ENCODE measurements at regions not wholly inside any gene's neighbourhood (a gene's known extent, or its start where the extent isn't known, plus 50 kb on each side); places are given as distances from the start of the nearest gene placed in this dataset.
"Not testable (repeated sequence)": the region's sequence is repeated elsewhere in the genome, so short reads cannot be mapped to it uniquely, and the experiment has no call there.

DNA sequence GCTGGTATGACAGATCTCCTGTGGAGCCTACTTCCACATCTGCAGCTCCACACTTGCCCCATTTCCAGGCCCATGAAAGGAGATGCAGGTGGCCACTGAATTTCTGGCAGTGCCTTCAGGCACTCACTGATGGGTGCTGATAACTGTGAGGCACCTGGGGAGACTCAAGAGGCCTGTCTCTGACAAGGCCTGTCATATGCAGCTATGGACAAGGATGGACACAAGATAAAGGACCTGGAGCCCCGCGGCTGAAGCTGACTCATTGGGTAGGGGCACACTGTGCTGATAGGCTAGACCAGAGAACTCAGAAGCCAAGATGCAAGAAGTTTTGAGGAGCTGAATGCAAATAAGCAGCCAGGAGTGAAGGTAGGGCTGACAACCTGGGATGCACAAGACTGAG is 81.0 kb upstream of the LRFN2 start:
- peaks cover 10% of the 10 kb centered on the region for H3K9me3 ChIP-seq
- H3K4me3 ChIP-seq (ENCODE audit: low read depth in 1 of 2, low read length in 1 of 2), result no peak overlapping the region
- H3K27me3 ChIP-seq, result no peaks in the 10 kb centered on the region
- TF ChIP-seq, protein P1, sequence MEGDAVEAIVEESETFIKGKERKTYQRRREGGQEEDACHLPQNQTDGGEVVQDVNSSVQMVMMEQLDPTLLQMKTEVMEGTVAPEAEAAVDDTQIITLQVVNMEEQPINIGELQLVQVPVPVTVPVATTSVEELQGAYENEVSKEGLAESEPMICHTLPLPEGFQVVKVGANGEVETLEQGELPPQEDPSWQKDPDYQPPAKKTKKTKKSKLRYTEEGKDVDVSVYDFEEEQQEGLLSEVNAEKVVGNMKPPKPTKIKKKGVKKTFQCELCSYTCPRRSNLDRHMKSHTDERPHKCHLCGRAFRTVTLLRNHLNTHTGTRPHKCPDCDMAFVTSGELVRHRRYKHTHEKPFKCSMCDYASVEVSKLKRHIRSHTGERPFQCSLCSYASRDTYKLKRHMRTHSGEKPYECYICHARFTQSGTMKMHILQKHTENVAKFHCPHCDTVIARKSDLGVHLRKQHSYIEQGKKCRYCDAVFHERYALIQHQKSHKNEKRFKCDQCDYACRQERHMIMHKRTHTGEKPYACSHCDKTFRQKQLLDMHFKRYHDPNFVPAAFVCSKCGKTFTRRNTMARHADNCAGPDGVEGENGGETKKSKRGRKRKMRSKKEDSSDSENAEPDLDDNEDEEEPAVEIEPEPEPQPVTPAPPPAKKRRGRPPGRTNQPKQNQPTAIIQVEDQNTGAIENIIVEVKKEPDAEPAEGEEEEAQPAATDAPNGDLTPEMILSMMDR (IDR thresholded peaks at IDR 0.05), result no peak
- no peak overlapping the region for H3K27ac ChIP-seq
- H3K4me1 ChIP-seq (ENCODE audit: control insufficient read depth in 1 of 2, insufficient read depth in 1 of 2, low read depth in 1 of 2, low read length in 1 of 2), result no peaks in the 10 kb centered on the region
- H3K36me3 ChIP-seq, result no peaks in the 10 kb centered on the region

DNA sequence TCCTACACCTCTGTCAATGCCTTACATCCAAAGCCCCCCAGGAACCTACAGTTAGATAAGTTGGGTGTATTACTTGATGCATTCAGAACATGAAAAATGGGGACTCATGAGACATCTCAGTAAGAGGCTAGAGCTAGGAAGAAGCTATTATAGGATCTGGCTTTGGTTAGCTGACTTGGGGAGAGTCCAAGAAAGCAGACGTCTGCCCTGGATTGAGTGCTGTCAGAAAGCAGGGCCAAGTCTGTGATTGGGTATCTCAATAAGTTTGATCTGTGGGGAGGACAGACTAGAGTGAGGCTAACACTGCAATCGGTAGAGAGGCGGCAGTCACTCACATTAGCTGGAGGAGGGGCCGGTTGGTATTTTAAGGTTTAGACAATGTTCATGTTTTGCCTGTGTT is 79.4 kb upstream of the LRFN2 start:
- no peak overlapping the region for H3K4me3 ChIP-seq (ENCODE audit: low read depth in 1 of 2, low read length in 1 of 2)
- no peaks in the 10 kb centered on the region for H3K4me1 ChIP-seq (ENCODE audit: control insufficient read depth in 1 of 2, insufficient read depth in 1 of 2, low read depth in 1 of 2, low read length in 1 of 2)
- H3K9me3 ChIP-seq, result peaks cover 10% of the 10 kb centered on the region
- no peaks in the 10 kb centered on the region for H3K27me3 ChIP-seq
- H3K27ac ChIP-seq, result no peak overlapping the region
- TF ChIP-seq, protein P1 (IDR thresholded peaks at IDR 0.05), result no peak
- no peaks in the 10 kb centered on the region for H3K36me3 ChIP-seq

DNA sequence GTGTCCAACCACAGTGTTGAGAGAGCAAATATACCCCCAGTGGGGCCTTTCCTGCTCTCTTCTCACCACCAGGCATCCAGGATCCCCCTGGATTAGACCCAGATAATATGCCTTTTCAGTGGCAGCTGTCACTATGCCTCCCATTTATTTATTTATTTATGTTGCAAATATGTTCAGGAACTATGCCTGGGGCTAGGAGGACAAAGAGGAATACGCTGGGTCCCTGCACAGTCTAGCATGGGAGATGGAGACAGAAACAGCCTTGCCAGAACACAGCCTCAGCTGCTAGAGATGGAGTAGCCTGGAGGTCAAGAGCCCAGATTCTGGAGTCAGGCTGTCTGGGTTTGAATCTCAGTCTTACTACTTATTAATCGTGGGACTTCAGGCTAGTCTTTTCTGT is 74.6 kb upstream of the LRFN2 start:
- Histone ChIP-seq H3K27ac (no peak overlapping the region), H3K27me3 (peaks cover 3% of the 10 kb centered on the region), H3K9me3 (peaks cover 10% of the 10 kb centered on the region), H3K4me3 (ENCODE audit: low read depth in 1 of 2, low read length in 1 of 2) (no peak overlapping the region), H3K36me3 (no peaks in the 10 kb centered on the region), H3K4me1 (ENCODE audit: control insufficient read depth in 1 of 2, insufficient read depth in 1 of 2, low read depth in 1 of 2, low read length in 1 of 2) (no peaks in the 10 kb centered on the region)
- TF ChIP-seq, protein P1 (IDR thresholded peaks at IDR 0.05), result no peak

DNA sequence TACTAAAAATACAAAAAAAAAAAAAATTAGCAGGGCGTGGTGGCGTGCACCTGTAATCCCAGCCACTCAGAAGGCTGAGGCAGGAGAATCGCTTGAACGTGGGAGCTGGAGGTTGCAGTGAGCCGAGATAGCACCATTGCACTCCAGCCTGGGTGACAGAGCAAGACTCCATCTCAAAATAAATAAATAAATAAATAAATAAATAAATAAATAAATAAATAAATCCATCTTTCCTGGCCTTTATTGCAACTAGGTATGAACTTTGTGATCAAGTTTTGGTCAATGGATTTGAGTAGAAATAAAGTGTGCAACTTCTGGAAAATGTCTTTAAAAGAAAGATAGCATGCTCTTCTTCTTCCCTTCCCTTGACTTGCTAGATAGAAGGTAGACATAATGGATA is 69.6 kb upstream of the LRFN2 start:
- H3K27ac ChIP-seq; H3K9me3 ChIP-seq; H3K4me3 ChIP-seq (ENCODE audit: low read depth in 1 of 2, low read length in 1 of 2); H3K27me3 ChIP-seq; H3K4me1 ChIP-seq (ENCODE audit: control insufficient read depth in 1 of 2, insufficient read depth in 1 of 2, low read depth in 1 of 2, low read length in 1 of 2); H3K36me3 ChIP-seq: not testable (repeated sequence)

DNA sequence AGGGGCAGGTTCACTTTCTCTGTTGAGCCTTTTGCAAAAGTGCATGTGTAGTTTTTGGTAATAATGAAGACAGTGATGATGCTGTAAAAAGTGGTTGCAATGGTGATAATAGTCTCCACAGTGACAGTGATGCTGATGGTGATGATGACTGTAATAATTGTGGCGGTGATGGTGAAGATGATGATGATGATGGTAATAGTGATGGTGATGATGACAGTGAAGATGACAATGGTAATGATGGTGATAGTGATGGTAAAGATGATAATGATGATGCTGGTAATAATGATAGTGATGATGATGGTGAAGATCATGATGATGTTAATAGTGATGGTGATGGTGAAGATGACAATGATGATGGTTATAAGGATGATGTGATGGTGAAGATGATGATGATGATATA is 67.7 kb upstream of the LRFN2 start:
- no peak overlapping the region for H3K4me3 ChIP-seq (ENCODE audit: low read depth in 1 of 2, low read length in 1 of 2)
- TF ChIP-seq, protein P1 (IDR thresholded peaks at IDR 0.05), result no peak
- H3K36me3 ChIP-seq, result no peaks in the 10 kb centered on the region
- H3K27ac ChIP-seq, result no peak overlapping the region
- no peaks in the 10 kb centered on the region for H3K4me1 ChIP-seq (ENCODE audit: control insufficient read depth in 1 of 2, insufficient read depth in 1 of 2, low read depth in 1 of 2, low read length in 1 of 2)
- no peaks in the 10 kb centered on the region for H3K9me3 ChIP-seq
- H3K27me3 ChIP-seq, result peaks cover 6% of the 10 kb centered on the region

DNA sequence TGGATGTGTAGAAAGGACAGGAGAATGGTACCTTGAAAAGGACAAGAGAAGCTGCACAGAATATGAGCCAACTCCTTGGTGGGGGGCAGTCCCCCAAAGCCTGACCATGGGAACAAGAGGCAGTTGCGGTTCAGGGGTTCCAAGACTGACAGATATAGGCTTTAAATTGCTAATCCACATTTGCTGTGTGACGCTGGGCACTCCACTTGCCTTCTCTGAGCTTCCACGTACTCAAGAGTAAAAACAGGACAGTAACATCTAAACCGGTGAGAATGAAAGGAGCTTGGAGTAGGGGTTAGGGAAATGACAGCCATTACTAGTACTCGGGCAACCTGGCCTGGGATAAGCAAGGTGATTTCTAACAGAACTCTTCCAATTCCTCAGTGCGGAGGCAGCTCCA is 57.9 kb upstream of the LRFN2 start:
- no peaks in the 10 kb centered on the region for H3K9me3 ChIP-seq
- peaks cover 18% of the 10 kb centered on the region for H3K27me3 ChIP-seq
- H3K36me3 ChIP-seq, result no peaks in the 10 kb centered on the region
- no peak overlapping the region for H3K4me3 ChIP-seq (ENCODE audit: low read depth in 1 of 2, low read length in 1 of 2)
- no peaks in the 10 kb centered on the region for H3K4me1 ChIP-seq (ENCODE audit: control insufficient read depth in 1 of 2, insufficient read depth in 1 of 2, low read depth in 1 of 2, low read length in 1 of 2)
- no peak overlapping the region for H3K27ac ChIP-seq
- TF ChIP-seq, protein P1 (IDR thresholded peaks at IDR 0.05), result no peak

All from neutrophil (primary cell).